A673 (cell line): ENCODE measurements at regions not wholly inside any gene's neighbourhood (a gene's known extent, or its start where the extent isn't known, plus 50 kb on each side); places are given as distances from the start of the nearest gene placed in this dataset.

Experiments
- BruUV-seq: library from RNA; stranded (reverse); fragments of 400-500 nt; replicated peaks from 2 replicates; lab custom pipeline; 2021; lab: Mats Ljungman, UMichigan
- CTCF ChIA-PET: fragments of 300-600 bp; sonication (Branson Sonifier 250); formaldehyde crosslinking; loops from one replicate; lab custom pipeline; 2022; ENCODE audit warnings: antibody characterized with exemption; lab: Charles Lee
- POLR2A ChIA-PET: fragments of 300-600 bp; sonication (Branson Sonifier 250); formaldehyde crosslinking; loops from one replicate; lab custom pipeline; 2022; ENCODE audit warnings: antibody characterized with exemption; ENCODE audit not compliant: low non-redundant PET; lab: Charles Lee
- DNase-seq: peaks from one replicate; pipeline ENCODE4 v3.0.0-alpha.2; 2015; ENCODE audit warnings: low spot score
- H3K27ac ChIP-seq: fragments of 200-600 bp; sonication (generic); 2 replicates; pipeline ENCODE4 v1.5.1; 2016; ENCODE audit warnings: mixed run types, low read depth, mild to moderate bottlenecking, mixed read lengths, antibody characterized with exemption, low read length; ENCODE audit not compliant: poor library complexity, severe bottlenecking
- H3K27me3 ChIP-seq: fragments of 200-600 bp; sonication (generic); replicated peaks from 2 replicates; pipeline ENCODE4 v1.6.1; 2017; ENCODE audit warnings: mixed run types, low read depth, mild to moderate bottlenecking, mixed read lengths, antibody characterized with exemption, low read length; ENCODE audit not compliant: insufficient read depth, poor library complexity
- H3K36me3 ChIP-seq: fragments of 200-600 bp; sonication (generic); 2 replicates; pipeline ENCODE4 v1.6.1; 2016; ENCODE audit warnings: mixed run types, mild to moderate bottlenecking, mixed read lengths, antibody characterized with exemption, low read length; ENCODE audit not compliant: insufficient read depth, poor library complexity, severe bottlenecking
- H3K4me1 ChIP-seq: fragments of 200-600 bp; sonication (generic); 2 replicates; pipeline ENCODE4 v1.6.1; 2017; ENCODE audit warnings: mixed run types, mild to moderate bottlenecking, mixed read lengths, antibody characterized with exemption, low read length; ENCODE audit not compliant: insufficient read depth, poor library complexity, severe bottlenecking
- H3K4me3 ChIP-seq: fragments of 200-600 bp; sonication (generic); 2 replicates; pipeline ENCODE4 v1.5.1; 2016; ENCODE audit warnings: low read depth, mixed run types, mild to moderate bottlenecking, mixed read lengths, low read length; ENCODE audit not compliant: poor library complexity, severe bottlenecking
- H3K9me3 ChIP-seq: fragments of 200-600 bp; sonication (generic); 2 replicates; pipeline ENCODE4 v1.6.1; 2016; ENCODE audit warnings: mixed run types, low read depth, mild to moderate bottlenecking, mixed read lengths, antibody characterized with exemption, low read length; ENCODE audit not compliant: poor library complexity, severe bottlenecking
- CTCF ChIP-seq: fragments of 300-800, 200-600 bp; sonication (generic); conservative IDR thresholded peaks from 2 replicates; pipeline ENCODE4 v1.5.1; 2017; ENCODE audit warnings: low read depth, mild to moderate bottlenecking, antibody characterized with exemption, low read length, moderate library complexity, mixed read lengths
- EZH2 ChIP-seq: fragments of 200-600 bp; sonication (generic); IDR thresholded peaks from 2 replicates; pipeline ENCODE4 v1.6.1; 2017; ENCODE audit warnings: borderline replicate concordance, low read depth, mild to moderate bottlenecking, mixed read lengths, antibody characterized with exemption, low read length; ENCODE audit not compliant: poor library complexity, severe bottlenecking
- intact Hi-C: fragments of 100-400 bp; cut with micrococcal nuclease; formaldehyde crosslinking; loops from one replicate; pipeline ENCODE4 v1.10.0; 2022; ENCODE audit not compliant: unreplicated experiment

- Histone ChIP-seq H3K9me3 (no peaks in the 10 kb centered on the region), H3K27me3 (no peaks in the 10 kb centered on the region), H3K4me3 (no peak overlapping the region), H3K4me1 (no peaks in the 10 kb centered on the region), H3K27ac (no peak overlapping the region), H3K36me3 (no peaks in the 10 kb centered on the region)
- POLR2A ChIA-PET = no interaction called here
- CTCF ChIA-PET = no interaction called here
- no TSS peak for BruUV-seq
- DNase-seq = no peak
- TF ChIP-seq CTCF = no peak
- no peak for TF ChIP-seq EZH2
- intact Hi-C loops = loop anchor here (10.0 kb wide), 1 partner anchor 142 kb away; the partner anchor contains the start of gene GAS1
Observed at GRCh38 chr9:87086221-87086818, 139.0 kb upstream of the GAS1 start.

GRCh38 chr9:87087197-87087596 is 139.9 kb upstream of the GAS1 start:
- ChIA-PET CTCF (no interaction called here), POLR2A (no interaction called here)
- Histone ChIP-seq H3K4me3 (no peak overlapping the region), H3K27ac (no peak overlapping the region), H3K9me3 (no peaks in the 10 kb centered on the region), H3K36me3 (no peaks in the 10 kb centered on the region), H3K27me3 (no peaks in the 10 kb centered on the region), H3K4me1 (no peaks in the 10 kb centered on the region)
- no TSS peak for BruUV-seq
- no peak for TF ChIP-seq CTCF
- TF ChIP-seq EZH2 = no peak
- intact Hi-C loops = loop anchor here (10.0 kb wide), 1 partner anchor 142 kb away; the partner anchor contains the start of gene GAS1
- no peak for DNase-seq

- ChIA-PET CTCF (no interaction called here), POLR2A (no interaction called here)
- DNase-seq = no peak
- intact Hi-C loops = loop anchor here (10.0 kb wide), 1 partner anchor 143 kb away; the partner anchor contains the start of gene GAS1
- Histone ChIP-seq H3K36me3 (no peaks in the 10 kb centered on the region), H3K27me3 (no peaks in the 10 kb centered on the region), H3K9me3 (no peaks in the 10 kb centered on the region), H3K4me1 (no peaks in the 10 kb centered on the region), H3K4me3 (no peak overlapping the region), H3K27ac (no peak overlapping the region)
- TF ChIP-seq CTCF = no peak
- TF ChIP-seq EZH2 = no peak
- BruUV-seq = no TSS peak
Observed at GRCh38 chr9:87088192-87088591, 140.9 kb upstream of the GAS1 start.
